Progenitor cell of endocrine pancreas (in vitro differentiated cells): ENCODE measurements at regions not wholly inside any gene's neighbourhood (a gene's known extent, or its start where the extent isn't known, plus 50 kb on each side); places are given as distances from the start of the nearest gene placed in this dataset.

Experiments
- DNase-seq: peaks from one replicate; pipeline ENCODE4 v3.0.0; 2021; ENCODE audit warnings: low spot score; ENCODE audit not compliant: unreplicated experiment
- H3K27ac Mint-ChIP-seq: 2 replicates; pipeline ENCODE4 v1.8.0; 2021; ENCODE audit warnings: mild to moderate bottlenecking, moderate library complexity, mixed read lengths
- H3K27me3 Mint-ChIP-seq: 2 replicates; pipeline ENCODE4 v1.8.0; 2021; ENCODE audit warnings: mixed read lengths
- H3K36me3 Mint-ChIP-seq: 2 replicates; pipeline ENCODE4 v1.8.0; 2022; ENCODE audit warnings: mixed read lengths; ENCODE audit not compliant: insufficient read depth
- H3K4me1 Mint-ChIP-seq: 2 replicates; pipeline ENCODE4 v1.8.0; 2021; ENCODE audit warnings: low read depth, mixed read lengths
- H3K4me3 Mint-ChIP-seq: 2 replicates; pipeline ENCODE4 v1.8.0; 2021; ENCODE audit warnings: low read depth, mild to moderate bottlenecking, moderate library complexity, mixed read lengths
- H3K9me3 Mint-ChIP-seq: 2 replicates; pipeline ENCODE4 v1.8.0; 2021; ENCODE audit warnings: low read depth, mixed read lengths
- TF ChIP-seq, protein P1 (sequence below): fragments of 200-600 bp; sonication (generic); IDR thresholded peaks from one replicate; pipeline ENCODE4 v1.5.0; 2021; ENCODE audit warnings: antibody characterized with exemption, mild to moderate bottlenecking; ENCODE audit not compliant: unreplicated experiment

DNA sequence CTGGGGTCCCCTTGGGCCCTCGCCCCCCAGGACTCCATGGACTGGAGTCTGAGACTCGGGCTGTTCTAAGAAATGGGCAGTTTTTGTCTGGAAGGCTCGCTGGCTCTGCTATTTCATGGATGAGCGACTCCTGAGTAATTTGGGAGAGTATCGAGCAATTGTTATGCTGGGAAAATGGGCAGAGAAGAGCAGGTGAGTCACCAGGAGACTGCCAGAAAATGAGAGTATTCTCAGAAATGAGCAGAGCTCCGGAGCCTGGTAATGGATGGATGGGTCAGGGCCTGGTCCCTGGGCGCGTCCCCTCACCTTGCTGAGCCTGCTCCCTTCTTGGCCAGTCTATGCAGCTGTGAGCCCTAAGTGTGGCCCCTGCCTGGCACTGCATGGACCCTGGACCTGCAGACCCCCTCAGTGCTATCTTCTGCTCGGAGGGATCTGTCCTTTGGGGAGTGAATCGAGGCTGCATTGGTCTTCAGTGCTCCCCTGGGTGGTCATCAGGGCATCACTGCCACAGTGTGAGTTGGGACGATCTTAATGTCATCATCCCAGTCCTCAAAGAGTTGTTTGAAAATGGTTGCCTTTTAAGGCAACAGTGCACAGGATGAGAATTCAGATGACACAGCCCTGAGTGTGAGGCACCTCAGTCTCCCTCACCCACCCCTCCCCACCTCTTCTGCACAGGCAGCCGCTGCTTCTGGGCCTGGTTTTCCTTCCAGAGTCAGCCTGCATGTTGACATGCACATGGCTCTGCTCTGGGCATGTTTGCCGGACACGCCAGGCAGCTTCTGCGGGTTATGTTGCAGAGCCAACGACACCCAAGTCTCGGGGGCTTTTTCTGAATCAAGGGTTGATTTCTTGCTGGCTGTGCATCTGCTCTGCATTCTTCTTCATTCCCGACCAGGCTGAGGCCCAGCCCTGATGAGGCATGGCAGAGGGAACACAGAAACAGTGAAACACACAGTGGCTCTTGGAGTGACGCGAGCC lies 519.0 kb downstream of the TBC1D22A start:
- H3K36me3 Mint-ChIP-seq = peaks cover 4% of the 10 kb centered on the region
- no peak for DNase-seq
- no peak overlapping the region for H3K27ac Mint-ChIP-seq
- no peak overlapping the region for H3K4me3 Mint-ChIP-seq
- H3K9me3 Mint-ChIP-seq = peaks cover 54% of the 10 kb centered on the region
- no peaks in the 10 kb centered on the region for H3K27me3 Mint-ChIP-seq
- TF ChIP-seq, protein P1, sequence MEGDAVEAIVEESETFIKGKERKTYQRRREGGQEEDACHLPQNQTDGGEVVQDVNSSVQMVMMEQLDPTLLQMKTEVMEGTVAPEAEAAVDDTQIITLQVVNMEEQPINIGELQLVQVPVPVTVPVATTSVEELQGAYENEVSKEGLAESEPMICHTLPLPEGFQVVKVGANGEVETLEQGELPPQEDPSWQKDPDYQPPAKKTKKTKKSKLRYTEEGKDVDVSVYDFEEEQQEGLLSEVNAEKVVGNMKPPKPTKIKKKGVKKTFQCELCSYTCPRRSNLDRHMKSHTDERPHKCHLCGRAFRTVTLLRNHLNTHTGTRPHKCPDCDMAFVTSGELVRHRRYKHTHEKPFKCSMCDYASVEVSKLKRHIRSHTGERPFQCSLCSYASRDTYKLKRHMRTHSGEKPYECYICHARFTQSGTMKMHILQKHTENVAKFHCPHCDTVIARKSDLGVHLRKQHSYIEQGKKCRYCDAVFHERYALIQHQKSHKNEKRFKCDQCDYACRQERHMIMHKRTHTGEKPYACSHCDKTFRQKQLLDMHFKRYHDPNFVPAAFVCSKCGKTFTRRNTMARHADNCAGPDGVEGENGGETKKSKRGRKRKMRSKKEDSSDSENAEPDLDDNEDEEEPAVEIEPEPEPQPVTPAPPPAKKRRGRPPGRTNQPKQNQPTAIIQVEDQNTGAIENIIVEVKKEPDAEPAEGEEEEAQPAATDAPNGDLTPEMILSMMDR = no peak
- H3K4me1 Mint-ChIP-seq = no peaks in the 10 kb centered on the region

DNA sequence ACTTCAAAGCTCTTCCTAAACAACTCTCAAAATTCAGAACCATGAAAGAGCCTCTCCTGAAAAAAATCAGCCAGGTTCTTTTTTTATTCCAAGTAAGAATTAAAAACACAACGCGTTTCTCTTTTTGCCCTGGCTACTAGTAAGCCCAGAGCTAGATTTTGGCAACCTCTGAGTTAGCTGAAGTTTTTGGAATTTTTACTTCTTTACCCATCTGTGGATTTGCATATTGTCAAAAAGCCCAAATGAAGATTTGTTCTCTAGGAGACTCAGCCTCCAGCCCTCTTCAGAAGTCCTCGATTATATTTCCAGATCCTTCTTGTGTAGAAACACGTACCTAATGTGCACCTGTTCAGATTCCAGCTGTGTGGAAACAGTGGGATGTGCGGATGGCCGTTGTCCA lies 517.9 kb downstream of the TBC1D22A start:
- H3K36me3 Mint-ChIP-seq = peaks cover 4% of the 10 kb centered on the region

DNA sequence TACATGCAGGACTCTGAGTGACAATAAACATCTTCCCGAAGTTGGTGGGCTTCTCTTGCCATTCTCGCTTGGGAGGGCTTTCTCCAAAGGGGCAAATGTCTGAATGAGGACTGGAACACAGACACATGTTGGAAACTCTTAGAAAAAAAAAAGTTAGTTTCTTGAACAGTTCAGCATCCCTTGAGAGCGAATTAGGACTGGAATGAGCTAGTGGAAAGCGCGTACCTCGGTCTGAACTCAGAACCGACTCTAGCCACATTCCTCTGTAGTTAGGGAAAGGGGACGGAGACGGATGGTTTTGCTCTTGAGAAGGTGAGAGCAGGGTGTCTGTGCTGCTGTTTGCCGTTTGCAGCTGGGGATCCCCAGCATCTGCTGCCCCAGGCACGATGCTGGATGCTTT lies 517.3 kb downstream of the TBC1D22A start:
- H3K27ac Mint-ChIP-seq = no peak overlapping the region
- H3K9me3 Mint-ChIP-seq = peaks cover 53% of the 10 kb centered on the region
- DNase-seq = no peak
- H3K36me3 Mint-ChIP-seq = peaks cover 4% of the 10 kb centered on the region
- no peaks in the 10 kb centered on the region for H3K4me1 Mint-ChIP-seq
- TF ChIP-seq, protein P1 = no peak
- H3K27me3 Mint-ChIP-seq = no peaks in the 10 kb centered on the region
- no peak overlapping the region for H3K4me3 Mint-ChIP-seq

More for the DNA sequence above, 517.9 kb downstream of the TBC1D22A start:
- no peaks in the 10 kb centered on the region for H3K27me3 Mint-ChIP-seq
- H3K27ac Mint-ChIP-seq = no peak overlapping the region
- peaks cover 53% of the 10 kb centered on the region for H3K9me3 Mint-ChIP-seq
- H3K4me1 Mint-ChIP-seq = no peaks in the 10 kb centered on the region
- TF ChIP-seq, protein P1 = no peak
- no peak overlapping the region for H3K4me3 Mint-ChIP-seq
- no peak for DNase-seq

DNA sequence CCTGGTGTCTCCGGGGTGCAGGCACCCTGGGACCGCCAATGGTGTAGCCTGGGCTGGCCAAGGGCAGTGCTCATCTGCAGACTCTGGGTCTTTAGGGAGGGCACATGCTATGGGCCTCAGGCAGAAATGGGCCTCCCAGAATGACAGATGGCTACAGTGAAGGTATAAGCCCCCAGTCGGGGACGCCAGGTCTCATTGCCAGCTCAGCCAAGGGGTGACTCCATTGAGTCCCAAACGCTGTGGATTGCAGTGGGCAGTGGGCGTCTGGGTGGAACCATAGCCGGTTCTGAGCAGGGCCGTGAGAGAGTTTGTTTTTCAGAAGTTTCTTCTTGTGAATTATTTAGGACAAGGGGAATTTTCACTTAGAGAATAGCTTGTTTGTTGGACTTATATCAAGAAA lies 516.9 kb downstream of the TBC1D22A start:
- DNase-seq = no peak
- Mint-ChIP-seq H3K36me3 (peaks cover 4% of the 10 kb centered on the region), H3K4me3 (no peak overlapping the region), H3K27ac (no peak overlapping the region), H3K27me3 (no peaks in the 10 kb centered on the region), H3K9me3 (peaks cover 54% of the 10 kb centered on the region), H3K4me1 (no peaks in the 10 kb centered on the region)
- TF ChIP-seq, protein P1 = no peak

DNA sequence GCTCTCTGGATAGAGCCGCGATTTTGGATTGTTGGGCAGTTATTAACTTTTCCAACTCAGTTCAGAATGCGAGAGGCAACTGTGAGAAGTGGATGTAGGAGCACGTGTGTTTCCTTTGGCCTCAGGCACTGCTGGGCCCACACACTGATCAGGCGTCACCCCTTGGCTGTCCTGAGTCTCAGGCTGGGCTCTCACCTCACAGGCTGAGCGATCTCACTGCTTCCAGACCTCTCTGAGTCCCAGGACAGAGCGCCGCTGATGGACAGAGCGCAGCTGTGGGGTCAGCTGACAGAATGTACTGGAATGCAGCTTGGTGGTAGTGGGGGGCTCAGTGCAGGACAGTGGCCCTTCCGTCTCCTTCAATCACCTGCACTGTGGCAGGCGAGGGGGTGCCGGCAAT lies 516.2 kb downstream of the TBC1D22A start:
- Mint-ChIP-seq H3K27me3 (no peaks in the 10 kb centered on the region), H3K36me3 (peaks cover 4% of the 10 kb centered on the region), H3K27ac (no peak overlapping the region), H3K4me1 (no peaks in the 10 kb centered on the region), H3K9me3 (peaks cover 54% of the 10 kb centered on the region), H3K4me3 (no peak overlapping the region)
- TF ChIP-seq, protein P1 = no peak
- DNase-seq = no peak
